Liver (tissue), 8 donors: ENCODE measurements at regions not wholly inside any gene's neighbourhood (a gene's known extent, or its start where the extent isn't known, plus 50 kb on each side); places are given as distances from the start of the nearest gene placed in this dataset.

Experiments
- DNase-seq: peaks from one replicate; pipeline ENCODE4 v3.0.0-alpha.2; 2017; ENCODE audit warnings: low spot score
- H3K27ac ChIP-seq, 2 donors: one replicate each; pipeline ENCODE4 v1.7.0; 2013; ENCODE audit warnings: inconsistent platforms in 2 of 2, low read length in 2 of 2, control low read depth in 1 of 2, low read depth in 1 of 2, mild to moderate bottlenecking in 1 of 2
- H3K27me3 ChIP-seq, 4 donors: one replicate each; pipeline versions ENCODE4 v1.6.1 to v1.7.0; 2013; ENCODE audit warnings: low read length in 3 of 4, inconsistent platforms in 1 of 4, mild to moderate bottlenecking in 1 of 4, moderate library complexity in 1 of 4; ENCODE audit not compliant: control insufficient read depth in 4 of 4, insufficient read depth in 4 of 4
- H3K36me3 ChIP-seq, 4 donors: one replicate each; pipeline versions ENCODE4 v1.6.1 to v1.7.0; 2013; ENCODE audit warnings: low read length in 3 of 4, mild to moderate bottlenecking in 3 of 4, low read depth in 1 of 4, moderate library complexity in 1 of 4; ENCODE audit not compliant: control insufficient read depth in 4 of 4, insufficient read depth in 3 of 4
- H3K4me1 ChIP-seq, 4 donors: one replicate each; pipeline versions ENCODE4 v1.6.1 to v1.7.0; 2013; ENCODE audit warnings: low read length in 3 of 4, mild to moderate bottlenecking in 3 of 4, moderate library complexity in 1 of 4; ENCODE audit not compliant: control insufficient read depth in 4 of 4, insufficient read depth in 4 of 4
- H3K4me3 ChIP-seq, 3 donors: one replicate each; pipeline versions ENCODE4 v1.6.1 to v1.7.0; 2013; ENCODE audit warnings: low read length in 3 of 3, control low read depth in 1 of 3, low read depth in 1 of 3, mild to moderate bottlenecking in 1 of 3
- H3K9ac ChIP-seq, 2 donors: one replicate each; pipeline ENCODE4 v1.7.0; 2013; ENCODE audit warnings: low read length in 2 of 2, mild to moderate bottlenecking in 2 of 2, moderate library complexity in 2 of 2, control low read depth in 1 of 2, low read depth in 1 of 2
- H3K9me3 ChIP-seq, 4 donors: one replicate each; pipeline versions ENCODE4 v1.6.1 to v1.7.0; 2013; ENCODE audit warnings: low read length in 3 of 4; ENCODE audit not compliant: control insufficient read depth in 4 of 4
- EGR1 ChIP-seq, 2 donors: IDR thresholded peaks; 2 replicates each; pipeline ENCODE4 v1.6.1; 2016 to 2018; ENCODE audit warnings: antibody characterized with exemption in 2 of 2, low read depth in 2 of 2
- FOXA1 ChIP-seq: IDR thresholded peaks from 2 replicates; pipeline ENCODE4 v1.6.1; 2016; ENCODE audit warnings: antibody characterized with exemption
- FOXA2 ChIP-seq: IDR thresholded peaks from 2 replicates; pipeline ENCODE4 v1.6.1; 2016; ENCODE audit warnings: antibody characterized with exemption
- HNF4A ChIP-seq, 2 donors: conservative IDR thresholded peaks; 2 replicates each; pipeline ENCODE4 v1.6.1; 2016; ENCODE audit warnings: antibody characterized with exemption in 2 of 2, mild to moderate bottlenecking in 2 of 2
- HNF4G ChIP-seq: IDR thresholded peaks from 2 replicates; pipeline ENCODE4 v1.6.1; 2016; ENCODE audit warnings: antibody characterized with exemption
- JUND ChIP-seq, 2 donors: IDR thresholded peaks; 2 replicates each; pipeline ENCODE4 v1.6.1; 2016; ENCODE audit warnings: antibody characterized with exemption in 2 of 2
- NR2F2 ChIP-seq: IDR thresholded peaks from 2 replicates; pipeline ENCODE4 v1.6.1; 2016; ENCODE audit warnings: antibody characterized with exemption
- RAD21 ChIP-seq, 2 donors: IDR thresholded peaks; 2 replicates each; pipeline ENCODE4 v1.6.1; 2016; ENCODE audit warnings: antibody characterized with exemption in 2 of 2, mild to moderate bottlenecking in 2 of 2
- RXRA ChIP-seq, 2 donors: IDR thresholded peaks; 2 replicates each; pipeline ENCODE4 v1.6.1; 2017 to 2018; ENCODE audit warnings: antibody characterized with exemption in 2 of 2, mild to moderate bottlenecking in 1 of 2
- YY1 ChIP-seq: IDR thresholded peaks from 2 replicates; pipeline ENCODE4 v1.6.1; 2016; ENCODE audit warnings: antibody characterized with exemption, mild to moderate bottlenecking
- WGBS: extraction: QIAGEN DNeasy Blood & Tissue Kit; methylation state at CpG from one replicate; pipeline ENCODE4 v1.1.7; 2013; 5-methylcytosine and 5-hydroxymethylcytosine counted together
- TF ChIP-seq, protein P1 (sequence below): IDR thresholded peaks from 2 replicates; pipeline ENCODE4 v1.6.1; 2016; ENCODE audit warnings: antibody characterized with exemption, mild to moderate bottlenecking
- TF ChIP-seq, protein P2 (sequence below): IDR thresholded peaks from 2 replicates; pipeline ENCODE4 v1.6.1; 2016; ENCODE audit warnings: antibody characterized with exemption
- TF ChIP-seq, protein P3 (sequence below): IDR thresholded peaks from 2 replicates; pipeline ENCODE4 v1.6.1; 2016; ENCODE audit warnings: antibody characterized with exemption
- TF ChIP-seq, protein P4 (sequence below): fragments of 150-350 bp; IDR thresholded peaks from 2 replicates; pipeline ENCODE4 v1.5.1; 2017; ENCODE audit warnings: improper control_type of control experiment, low read depth, low read length; ENCODE audit not compliant: missing input control
- TF ChIP-seq, protein P5 (sequence below): IDR thresholded peaks from 2 replicates; pipeline ENCODE4 v1.6.1; 2016; ENCODE audit warnings: antibody characterized with exemption
- donor health status: healthy.
- donor health status: healthy.
- donor health status: healthy.
- donor health status: healthy.
- donor health status: healthy.

DNA sequence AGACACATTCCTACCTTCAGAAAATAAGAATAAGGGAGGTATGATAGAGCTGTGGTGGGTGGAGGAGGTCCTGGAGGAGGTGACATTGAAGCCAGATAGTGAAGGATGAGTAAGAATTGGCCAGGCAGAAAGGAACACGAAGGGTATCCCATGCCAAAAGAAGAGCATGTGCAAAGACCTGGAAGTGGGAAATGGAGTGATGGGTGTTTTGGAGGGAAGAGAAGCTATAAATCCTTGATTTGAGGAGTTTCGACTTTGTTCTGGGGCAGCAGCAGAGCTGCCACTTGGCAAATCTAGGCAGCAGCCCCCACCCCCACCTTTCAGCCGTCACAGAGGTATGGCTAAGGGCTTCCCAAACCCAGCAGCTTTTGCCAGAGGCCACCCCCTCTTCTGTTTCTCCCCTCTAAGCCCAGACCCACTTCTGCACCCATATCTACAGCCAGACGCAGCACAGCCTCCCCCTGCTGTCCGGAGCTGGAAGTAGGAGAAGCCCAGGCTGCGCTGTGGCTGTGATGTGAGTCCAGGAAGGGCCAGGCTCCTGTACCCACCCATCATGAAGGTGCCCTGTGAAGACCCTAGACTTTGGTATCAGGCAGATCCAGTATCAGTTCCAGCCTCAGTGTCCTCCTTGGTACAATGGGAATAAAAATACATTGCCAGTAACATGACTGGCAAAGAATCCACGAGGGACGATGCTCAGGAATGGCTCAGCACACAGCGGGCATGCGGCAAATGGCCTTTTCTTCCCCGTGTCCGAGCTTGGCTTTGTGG lies 188.7 kb upstream of the LINGO1 start (continued):
- TF ChIP-seq, protein P1, sequence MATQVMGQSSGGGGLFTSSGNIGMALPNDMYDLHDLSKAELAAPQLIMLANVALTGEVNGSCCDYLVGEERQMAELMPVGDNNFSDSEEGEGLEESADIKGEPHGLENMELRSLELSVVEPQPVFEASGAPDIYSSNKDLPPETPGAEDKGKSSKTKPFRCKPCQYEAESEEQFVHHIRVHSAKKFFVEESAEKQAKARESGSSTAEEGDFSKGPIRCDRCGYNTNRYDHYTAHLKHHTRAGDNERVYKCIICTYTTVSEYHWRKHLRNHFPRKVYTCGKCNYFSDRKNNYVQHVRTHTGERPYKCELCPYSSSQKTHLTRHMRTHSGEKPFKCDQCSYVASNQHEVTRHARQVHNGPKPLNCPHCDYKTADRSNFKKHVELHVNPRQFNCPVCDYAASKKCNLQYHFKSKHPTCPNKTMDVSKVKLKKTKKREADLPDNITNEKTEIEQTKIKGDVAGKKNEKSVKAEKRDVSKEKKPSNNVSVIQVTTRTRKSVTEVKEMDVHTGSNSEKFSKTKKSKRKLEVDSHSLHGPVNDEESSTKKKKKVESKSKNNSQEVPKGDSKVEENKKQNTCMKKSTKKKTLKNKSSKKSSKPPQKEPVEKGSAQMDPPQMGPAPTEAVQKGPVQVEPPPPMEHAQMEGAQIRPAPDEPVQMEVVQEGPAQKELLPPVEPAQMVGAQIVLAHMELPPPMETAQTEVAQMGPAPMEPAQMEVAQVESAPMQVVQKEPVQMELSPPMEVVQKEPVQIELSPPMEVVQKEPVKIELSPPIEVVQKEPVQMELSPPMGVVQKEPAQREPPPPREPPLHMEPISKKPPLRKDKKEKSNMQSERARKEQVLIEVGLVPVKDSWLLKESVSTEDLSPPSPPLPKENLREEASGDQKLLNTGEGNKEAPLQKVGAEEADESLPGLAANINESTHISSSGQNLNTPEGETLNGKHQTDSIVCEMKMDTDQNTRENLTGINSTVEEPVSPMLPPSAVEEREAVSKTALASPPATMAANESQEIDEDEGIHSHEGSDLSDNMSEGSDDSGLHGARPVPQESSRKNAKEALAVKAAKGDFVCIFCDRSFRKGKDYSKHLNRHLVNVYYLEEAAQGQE, result no peak
- no peak for TF ChIP-seq JUND (IDR thresholded peaks at IDR 0.05)
- TF ChIP-seq YY1, result no peak
- TF ChIP-seq, protein P2, sequence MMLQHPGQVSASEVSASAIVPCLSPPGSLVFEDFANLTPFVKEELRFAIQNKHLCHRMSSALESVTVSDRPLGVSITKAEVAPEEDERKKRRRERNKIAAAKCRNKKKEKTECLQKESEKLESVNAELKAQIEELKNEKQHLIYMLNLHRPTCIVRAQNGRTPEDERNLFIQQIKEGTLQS, result no peak
- TF ChIP-seq NR2F2, result no peak
- no peak for TF ChIP-seq HNF4G
- no peak for TF ChIP-seq FOXA2

DNA sequence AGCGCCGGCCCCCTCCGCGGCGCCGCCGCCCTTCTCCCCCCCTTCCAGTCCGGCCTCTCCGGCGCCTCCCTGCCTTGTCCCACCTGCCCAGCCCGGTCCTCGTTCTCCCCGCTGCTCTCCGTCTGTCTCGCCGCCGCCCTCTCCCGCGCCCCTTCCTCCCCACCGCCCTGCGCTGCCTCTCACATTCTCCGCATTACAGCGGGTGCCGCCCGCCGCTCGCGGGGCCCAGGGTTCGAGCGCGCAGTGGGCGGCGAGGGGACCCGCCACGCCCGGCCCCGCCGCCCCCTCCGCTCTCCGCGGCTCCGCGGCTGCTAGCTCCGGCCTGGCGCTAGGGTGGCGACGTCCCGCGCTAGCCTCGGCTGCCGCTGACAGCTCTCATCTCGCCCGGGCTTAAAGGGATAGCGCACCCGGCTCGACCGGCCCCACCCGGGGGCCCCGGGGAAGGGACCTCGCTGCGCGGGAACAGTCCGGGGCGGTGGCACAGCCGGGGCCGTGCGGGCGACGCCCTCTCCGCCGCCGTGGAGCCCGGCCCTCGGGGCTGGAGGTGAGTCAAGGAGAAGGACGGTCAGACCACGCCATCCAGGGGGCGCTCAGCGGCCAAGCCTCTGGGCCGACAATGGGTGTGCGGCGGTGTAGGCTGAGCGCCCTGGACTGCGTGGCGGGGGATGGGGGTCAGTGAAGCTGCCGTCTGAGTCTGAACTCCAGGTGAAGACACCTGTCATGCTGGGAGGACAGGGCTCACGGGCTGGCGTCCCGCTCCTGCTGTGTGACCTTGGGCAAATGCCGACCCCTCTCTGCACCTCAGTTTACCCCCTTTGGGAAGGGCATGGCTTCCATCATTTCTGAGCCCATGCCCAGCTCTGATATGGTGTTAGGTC lies 187.4 kb upstream of the LINGO1 start:
- no peak for DNase-seq
- TF ChIP-seq, protein P3, sequence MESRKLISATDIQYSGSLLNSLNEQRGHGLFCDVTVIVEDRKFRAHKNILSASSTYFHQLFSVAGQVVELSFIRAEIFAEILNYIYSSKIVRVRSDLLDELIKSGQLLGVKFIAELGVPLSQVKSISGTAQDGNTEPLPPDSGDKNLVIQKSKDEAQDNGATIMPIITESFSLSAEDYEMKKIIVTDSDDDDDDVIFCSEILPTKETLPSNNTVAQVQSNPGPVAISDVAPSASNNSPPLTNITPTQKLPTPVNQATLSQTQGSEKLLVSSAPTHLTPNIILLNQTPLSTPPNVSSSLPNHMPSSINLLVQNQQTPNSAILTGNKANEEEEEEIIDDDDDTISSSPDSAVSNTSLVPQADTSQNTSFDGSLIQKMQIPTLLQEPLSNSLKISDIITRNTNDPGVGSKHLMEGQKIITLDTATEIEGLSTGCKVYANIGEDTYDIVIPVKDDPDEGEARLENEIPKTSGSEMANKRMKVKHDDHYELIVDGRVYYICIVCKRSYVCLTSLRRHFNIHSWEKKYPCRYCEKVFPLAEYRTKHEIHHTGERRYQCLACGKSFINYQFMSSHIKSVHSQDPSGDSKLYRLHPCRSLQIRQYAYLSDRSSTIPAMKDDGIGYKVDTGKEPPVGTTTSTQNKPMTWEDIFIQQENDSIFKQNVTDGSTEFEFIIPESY, result no peak
- no peak for TF ChIP-seq HNF4G
- TF ChIP-seq RAD21 (IDR thresholded peaks at IDR 0.05), result no peak
- TF ChIP-seq, protein P4, sequence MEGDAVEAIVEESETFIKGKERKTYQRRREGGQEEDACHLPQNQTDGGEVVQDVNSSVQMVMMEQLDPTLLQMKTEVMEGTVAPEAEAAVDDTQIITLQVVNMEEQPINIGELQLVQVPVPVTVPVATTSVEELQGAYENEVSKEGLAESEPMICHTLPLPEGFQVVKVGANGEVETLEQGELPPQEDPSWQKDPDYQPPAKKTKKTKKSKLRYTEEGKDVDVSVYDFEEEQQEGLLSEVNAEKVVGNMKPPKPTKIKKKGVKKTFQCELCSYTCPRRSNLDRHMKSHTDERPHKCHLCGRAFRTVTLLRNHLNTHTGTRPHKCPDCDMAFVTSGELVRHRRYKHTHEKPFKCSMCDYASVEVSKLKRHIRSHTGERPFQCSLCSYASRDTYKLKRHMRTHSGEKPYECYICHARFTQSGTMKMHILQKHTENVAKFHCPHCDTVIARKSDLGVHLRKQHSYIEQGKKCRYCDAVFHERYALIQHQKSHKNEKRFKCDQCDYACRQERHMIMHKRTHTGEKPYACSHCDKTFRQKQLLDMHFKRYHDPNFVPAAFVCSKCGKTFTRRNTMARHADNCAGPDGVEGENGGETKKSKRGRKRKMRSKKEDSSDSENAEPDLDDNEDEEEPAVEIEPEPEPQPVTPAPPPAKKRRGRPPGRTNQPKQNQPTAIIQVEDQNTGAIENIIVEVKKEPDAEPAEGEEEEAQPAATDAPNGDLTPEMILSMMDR, result no peak
- TF ChIP-seq, protein P1, result no peak
- no peak for TF ChIP-seq EGR1 (IDR thresholded peaks at IDR 0.05; ENCODE audit: low read depth in 2 of 2)
- TF ChIP-seq, protein P2, result no peak
- TF ChIP-seq HNF4A (conservative IDR thresholded peaks at IDR 0.05), result no peak
- TF ChIP-seq JUND (IDR thresholded peaks at IDR 0.05), result no peak
- no peak for TF ChIP-seq NR2F2
- TF ChIP-seq FOXA2, result no peak
- no peak for TF ChIP-seq FOXA1
- TF ChIP-seq YY1, result no peak
- TF ChIP-seq, protein P5, sequence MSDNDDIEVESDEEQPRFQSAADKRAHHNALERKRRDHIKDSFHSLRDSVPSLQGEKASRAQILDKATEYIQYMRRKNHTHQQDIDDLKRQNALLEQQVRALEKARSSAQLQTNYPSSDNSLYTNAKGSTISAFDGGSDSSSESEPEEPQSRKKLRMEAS, result no peak
- TF ChIP-seq RXRA (IDR thresholded peaks at IDR 0.05), result no peak
- no peaks in the 10 kb centered on the region for H3K9me3 ChIP-seq
- H3K4me1 ChIP-seq, result peaks cover 7 to 14% (median 13%) of the 10 kb centered on the region in 4 donors
- H3K4me3 ChIP-seq, result peak overlapping the region in 1 of 3 donors; percentile 38
- H3K36me3 ChIP-seq, result no peaks in the 10 kb centered on the region
- H3K27ac ChIP-seq, result no peak overlapping the region
- WGBS, result 3% methylated on average over 88 of the region's 89 CpGs
- peaks cover 7 to 13% (median 10%) of the 10 kb centered on the region in 4 donors for H3K27me3 ChIP-seq
- H3K9ac ChIP-seq, result no peak overlapping the region
